ENCODE measurements at regions not wholly inside any gene's neighbourhood (a gene's known extent, or its start where the extent isn't known, plus 50 kb on each side); places are given as distances from the start of the nearest gene placed in this dataset.

GRCh38 chr3:18687286-18687685, 262.1 kb upstream of the SATB1 start:
- Mint-ChIP-seq H3K4me1 (no peaks in the 10 kb centered on the region), H3K27ac (no peak overlapping the region), H3K9me3 (peaks cover 5 to 7% of the 10 kb centered on the region in 2 experiments; a peak in 3 of 5 replicates), H3K27me3 (ENCODE audit: low read depth) (no peaks in the 10 kb centered on the region), H3K4me3 (no peak overlapping the region), H3K36me3 (ENCODE audit: insufficient read depth in 1 of 3, low read depth in 3 of 3) (peaks cover 0 to 4% (median 0%) of the 10 kb centered on the region in 3 experiments; a peak in 4 of 7 replicates)
- no peak overlapping the region for H4K91ac ChIP-seq (ENCODE audit: insufficient read length, low read depth, low read length)
- no peak overlapping the region for H4K5ac ChIP-seq (ENCODE audit: insufficient read length, low read depth, low read length)
- H3K14ac ChIP-seq (ENCODE audit: insufficient read depth, low read length) = no peak overlapping the region
- no peak overlapping the region for H3K56ac ChIP-seq (ENCODE audit: insufficient read length, low read depth, low read length)
- H2BK5ac ChIP-seq (ENCODE audit: insufficient read length, low read length) = no peak overlapping the region
- no peaks in the 10 kb centered on the region for H3K79me2 ChIP-seq (ENCODE audit: insufficient read depth, low read length)
- TF ChIP-seq CTCF (conservative IDR thresholded peaks at IDR 0.05) = no peak
- no peak overlapping the region for H3K23ac ChIP-seq (ENCODE audit: insufficient read length, low read depth, low read length)
- no peaks in the 10 kb centered on the region for H3K4me1 ChIP-seq (ENCODE audit: insufficient read depth, low read length)
- no peak for DNase-seq
- no peak overlapping the region for H2AK5ac ChIP-seq (ENCODE audit: insufficient read length, low read length)
- no peak overlapping the region for H2AFZ ChIP-seq (ENCODE audit: low read length)
- H3K79me1 ChIP-seq (ENCODE audit: insufficient read depth, low read depth, low read length, poor library complexity, severe bottlenecking) = no peaks in the 10 kb centered on the region
- H3K9ac ChIP-seq (ENCODE audit: extremely low read depth, insufficient read length, low read length) = no peak overlapping the region
- H3K27ac ChIP-seq (ENCODE audit: insufficient read length, low read depth, low read length) = no peak overlapping the region
- H3K4ac ChIP-seq (ENCODE audit: low read depth, low read length) = no peak overlapping the region
- no peaks in the 10 kb centered on the region for H3K23me2 ChIP-seq (ENCODE audit: insufficient read length, low read depth, low read length, poor library complexity, severe bottlenecking)
- no peaks in the 10 kb centered on the region for H3K27me3 ChIP-seq (ENCODE audit: insufficient read depth, low read length)
- no peak overlapping the region for H3K4me2 ChIP-seq (ENCODE audit: insufficient read depth, insufficient read length, low read length)
- no peak overlapping the region for H3T11ph ChIP-seq (ENCODE audit: low read length)
- no CpG with 5 or more reads among the region's 4 CpGs for WGBS (ENCODE audit: extremely low coverage, insufficient read length, low lambda C conversion rate)
- H4K20me1 ChIP-seq (ENCODE audit: control insufficient read depth, insufficient read depth, insufficient read length) = no peaks in the 10 kb centered on the region
- H2BK12ac ChIP-seq (ENCODE audit: insufficient read length, low read depth, low read length) = no peak overlapping the region
- no peak overlapping the region for H3K18ac ChIP-seq (ENCODE audit: insufficient read length, low read depth, low read length)
- H3K9me3 ChIP-seq (ENCODE audit: control insufficient read depth, low read depth, low read length) = no peaks in the 10 kb centered on the region
- H4K8ac ChIP-seq (replicated peaks; ENCODE audit: insufficient read length, low read depth, low read length) = no peak overlapping the region
- H2BK20ac ChIP-seq (ENCODE audit: low read depth, low read length, poor library complexity, severe bottlenecking) = no peak overlapping the region
- no peak overlapping the region for H2BK120ac ChIP-seq (ENCODE audit: low read depth, low read length, poor library complexity, severe bottlenecking)
- no peak overlapping the region for H2BK15ac ChIP-seq (ENCODE audit: low read depth, low read length)
